ENCODE measurements at regions not wholly inside any gene's neighbourhood (a gene's known extent, or its start where the extent isn't known, plus 50 kb on each side); places are given as distances from the start of the nearest gene placed in this dataset.

DNA sequence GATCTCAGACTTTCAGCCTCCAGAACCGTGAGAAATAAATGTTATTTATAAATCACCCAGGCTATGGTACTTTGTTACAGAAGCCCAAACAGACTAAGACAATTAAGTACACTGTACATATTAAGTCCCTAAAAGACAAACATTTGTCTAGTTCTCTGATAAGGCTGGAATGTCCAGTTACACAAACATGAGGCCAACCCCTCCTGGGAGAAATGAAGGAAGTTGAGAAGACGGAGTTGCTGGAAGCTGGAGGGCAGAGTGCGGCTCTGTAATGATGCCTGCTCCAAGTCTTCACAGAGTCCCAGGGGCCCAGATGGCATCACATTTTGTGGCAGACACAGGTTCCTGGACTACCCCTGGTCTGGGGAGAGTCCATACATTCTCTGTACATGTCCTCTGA is 79.2 kb upstream of the ST8SIA3 start:
- Histone ChIP-seq H3K27ac (no peak overlapping the region), H3K27me3 (no peaks in the 10 kb centered on the region), H3K4me1 (no peaks in the 10 kb centered on the region), H3K4me3 (no peak overlapping the region), H3K9me3 (no peaks in the 10 kb centered on the region), H3K9ac (ENCODE audit: low read depth in 2 of 2, low read length in 2 of 2) (no peak overlapping the region), H3K36me3 (no peaks in the 10 kb centered on the region)
- DNase-seq = no peak
- TF ChIP-seq, protein P1, sequence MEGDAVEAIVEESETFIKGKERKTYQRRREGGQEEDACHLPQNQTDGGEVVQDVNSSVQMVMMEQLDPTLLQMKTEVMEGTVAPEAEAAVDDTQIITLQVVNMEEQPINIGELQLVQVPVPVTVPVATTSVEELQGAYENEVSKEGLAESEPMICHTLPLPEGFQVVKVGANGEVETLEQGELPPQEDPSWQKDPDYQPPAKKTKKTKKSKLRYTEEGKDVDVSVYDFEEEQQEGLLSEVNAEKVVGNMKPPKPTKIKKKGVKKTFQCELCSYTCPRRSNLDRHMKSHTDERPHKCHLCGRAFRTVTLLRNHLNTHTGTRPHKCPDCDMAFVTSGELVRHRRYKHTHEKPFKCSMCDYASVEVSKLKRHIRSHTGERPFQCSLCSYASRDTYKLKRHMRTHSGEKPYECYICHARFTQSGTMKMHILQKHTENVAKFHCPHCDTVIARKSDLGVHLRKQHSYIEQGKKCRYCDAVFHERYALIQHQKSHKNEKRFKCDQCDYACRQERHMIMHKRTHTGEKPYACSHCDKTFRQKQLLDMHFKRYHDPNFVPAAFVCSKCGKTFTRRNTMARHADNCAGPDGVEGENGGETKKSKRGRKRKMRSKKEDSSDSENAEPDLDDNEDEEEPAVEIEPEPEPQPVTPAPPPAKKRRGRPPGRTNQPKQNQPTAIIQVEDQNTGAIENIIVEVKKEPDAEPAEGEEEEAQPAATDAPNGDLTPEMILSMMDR (IDR thresholded peaks at IDR 0.05) = no peak
- intact Hi-C loops (cut with DNase I) = no loop called here

DNA sequence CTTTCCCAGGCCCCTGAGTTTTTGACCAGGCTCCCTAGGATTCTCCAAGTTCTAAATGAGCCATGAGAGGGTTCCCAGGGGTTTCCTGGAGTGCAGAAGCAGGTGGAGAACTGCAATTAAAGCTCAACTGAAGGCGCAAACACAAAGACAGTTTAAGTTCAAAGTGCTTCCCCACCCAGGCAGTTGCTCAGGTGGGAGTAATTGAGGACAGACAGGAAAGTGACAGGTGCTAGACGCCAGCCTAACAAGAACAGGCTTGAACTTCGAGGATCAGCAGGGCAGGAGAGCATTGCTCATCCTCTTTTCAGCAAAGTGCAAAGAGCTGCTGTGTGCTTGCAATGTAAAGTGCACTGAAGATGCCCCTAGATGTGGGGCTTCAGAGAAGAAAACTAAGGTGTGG is 77.2 kb upstream of the ST8SIA3 start:
- H3K36me3 ChIP-seq = no peaks in the 10 kb centered on the region
- no peak overlapping the region for H3K9ac ChIP-seq (ENCODE audit: low read depth in 2 of 2, low read length in 2 of 2)
- no peaks in the 10 kb centered on the region for H3K9me3 ChIP-seq
- peak; percentile 22 for DNase-seq
- no peak overlapping the region for H3K4me3 ChIP-seq
- TF ChIP-seq, protein P1 (IDR thresholded peaks at IDR 0.05) = no peak
- intact Hi-C loops (cut with DNase I) = no loop called here
- H3K4me1 ChIP-seq = no peaks in the 10 kb centered on the region
- H3K27me3 ChIP-seq = no peaks in the 10 kb centered on the region
- H3K27ac ChIP-seq = no peak overlapping the region

DNA sequence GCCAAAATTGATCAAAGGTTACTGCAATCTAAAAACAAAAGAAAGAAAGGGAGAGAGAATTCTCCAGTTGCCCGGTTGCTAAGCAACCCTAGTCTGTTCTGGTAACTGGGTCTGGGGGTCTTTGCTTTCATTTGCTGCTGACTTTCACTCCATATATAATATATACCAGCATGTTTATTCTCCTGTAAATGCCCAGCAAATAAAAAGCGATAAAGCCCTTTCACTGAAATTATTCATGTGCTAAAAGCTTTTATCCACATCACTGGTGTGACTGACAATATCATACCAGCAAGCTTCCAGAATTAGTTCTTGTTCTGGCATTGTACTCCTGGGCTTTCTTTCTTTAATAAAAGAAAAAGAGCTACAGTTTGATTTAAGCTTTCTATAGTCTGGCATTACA is 75.5 kb upstream of the ST8SIA3 start:
- H3K27ac ChIP-seq = no peak overlapping the region
- no peak for DNase-seq
- H3K27me3 ChIP-seq = no peaks in the 10 kb centered on the region
- H3K36me3 ChIP-seq = no peaks in the 10 kb centered on the region
- H3K4me1 ChIP-seq = no peaks in the 10 kb centered on the region
- no peak overlapping the region for H3K4me3 ChIP-seq
- H3K9ac ChIP-seq (ENCODE audit: low read depth in 2 of 2, low read length in 2 of 2) = no peak overlapping the region
- no peaks in the 10 kb centered on the region for H3K9me3 ChIP-seq
- TF ChIP-seq, protein P1 (IDR thresholded peaks at IDR 0.05) = no peak
- intact Hi-C loops (cut with DNase I) = no loop called here

DNA sequence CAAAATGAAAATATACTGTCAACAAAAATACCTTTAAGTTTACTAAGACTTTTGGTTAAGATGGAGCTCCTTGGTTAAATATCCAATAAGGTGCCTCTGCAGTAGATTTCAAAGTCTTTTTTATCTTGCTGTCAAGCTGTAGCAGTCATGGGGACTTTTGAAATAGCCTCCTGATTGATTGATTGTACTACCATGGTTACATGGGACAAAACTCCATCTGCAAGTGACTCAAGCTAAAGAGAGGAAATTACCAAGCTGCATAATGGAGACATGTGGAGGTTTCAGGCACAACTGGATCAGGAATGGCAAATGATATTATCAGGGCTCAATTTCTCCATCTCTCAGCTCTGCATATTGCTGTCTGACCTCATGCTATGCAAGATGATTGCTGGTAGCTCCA is 73.4 kb upstream of the ST8SIA3 start:
- Histone ChIP-seq H3K9me3 (no peaks in the 10 kb centered on the region), H3K36me3 (no peaks in the 10 kb centered on the region), H3K4me1 (no peaks in the 10 kb centered on the region), H3K27ac (no peak overlapping the region), H3K9ac (ENCODE audit: low read depth in 2 of 2, low read length in 2 of 2) (no peak overlapping the region), H3K27me3 (no peaks in the 10 kb centered on the region), H3K4me3 (no peak overlapping the region)
- intact Hi-C loops (cut with DNase I) = no loop called here
- DNase-seq = no peak
- TF ChIP-seq, protein P1 (IDR thresholded peaks at IDR 0.05) = no peak

DNA sequence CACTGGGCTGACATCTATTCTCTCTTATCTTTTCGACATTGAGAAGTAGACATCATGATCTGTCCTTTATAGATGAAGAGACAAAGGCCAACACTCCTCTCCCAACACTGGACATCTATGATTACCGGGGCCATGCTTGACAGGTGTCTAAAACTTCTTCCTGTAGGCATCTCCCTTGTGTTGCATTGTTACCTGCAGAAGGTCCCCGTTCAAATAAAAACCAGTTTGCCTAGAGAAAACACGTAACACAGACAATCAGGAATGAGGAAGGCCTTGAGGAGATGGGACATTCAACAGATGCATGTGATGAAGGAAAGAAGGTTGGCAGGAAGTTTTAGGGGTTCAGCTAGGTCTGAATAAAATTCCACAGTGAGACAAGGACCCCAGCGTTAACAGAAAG is 70.8 kb upstream of the ST8SIA3 start:
- intact Hi-C loops (cut with DNase I) = no loop called here

More for the DNA sequence above, 70.8 kb upstream of the ST8SIA3 start:
- Histone ChIP-seq H3K9me3 (no peaks in the 10 kb centered on the region), H3K4me1 (no peaks in the 10 kb centered on the region), H3K27ac (no peak overlapping the region), H3K9ac (ENCODE audit: low read depth in 2 of 2, low read length in 2 of 2) (no peak overlapping the region), H3K27me3 (no peaks in the 10 kb centered on the region), H3K4me3 (no peak overlapping the region), H3K36me3 (no peaks in the 10 kb centered on the region)
- DNase-seq = no peak
- TF ChIP-seq, protein P1 (IDR thresholded peaks at IDR 0.05) = no peak

Measured in colonic mucosa (tissue), 4 donors.